ENCODE measurements at regions not wholly inside any gene's neighbourhood (a gene's known extent, or its start where the extent isn't known, plus 50 kb on each side); places are given as distances from the start of the nearest gene placed in this dataset.

- TF ChIP-seq, protein P1, sequence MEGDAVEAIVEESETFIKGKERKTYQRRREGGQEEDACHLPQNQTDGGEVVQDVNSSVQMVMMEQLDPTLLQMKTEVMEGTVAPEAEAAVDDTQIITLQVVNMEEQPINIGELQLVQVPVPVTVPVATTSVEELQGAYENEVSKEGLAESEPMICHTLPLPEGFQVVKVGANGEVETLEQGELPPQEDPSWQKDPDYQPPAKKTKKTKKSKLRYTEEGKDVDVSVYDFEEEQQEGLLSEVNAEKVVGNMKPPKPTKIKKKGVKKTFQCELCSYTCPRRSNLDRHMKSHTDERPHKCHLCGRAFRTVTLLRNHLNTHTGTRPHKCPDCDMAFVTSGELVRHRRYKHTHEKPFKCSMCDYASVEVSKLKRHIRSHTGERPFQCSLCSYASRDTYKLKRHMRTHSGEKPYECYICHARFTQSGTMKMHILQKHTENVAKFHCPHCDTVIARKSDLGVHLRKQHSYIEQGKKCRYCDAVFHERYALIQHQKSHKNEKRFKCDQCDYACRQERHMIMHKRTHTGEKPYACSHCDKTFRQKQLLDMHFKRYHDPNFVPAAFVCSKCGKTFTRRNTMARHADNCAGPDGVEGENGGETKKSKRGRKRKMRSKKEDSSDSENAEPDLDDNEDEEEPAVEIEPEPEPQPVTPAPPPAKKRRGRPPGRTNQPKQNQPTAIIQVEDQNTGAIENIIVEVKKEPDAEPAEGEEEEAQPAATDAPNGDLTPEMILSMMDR (conservative IDR thresholded peaks at IDR 0.05; ENCODE audit: low read depth, low read length), result no peak
- TF ChIP-seq POLR2A (IDR thresholded peaks at IDR 0.05; ENCODE audit: low read depth, low read length) (no peak), RFX5 (IDR thresholded peaks at IDR 0.05; ENCODE audit: low read depth, low read length) (no peak), RAD21 (IDR thresholded peaks at IDR 0.05; ENCODE audit: low read length) (no peak), CEBPB (IDR thresholded peaks at IDR 0.05; ENCODE audit: low read depth, low read length) (no peak), MXI1 (IDR thresholded peaks at IDR 0.05; ENCODE audit: borderline replicate concordance, low read depth, low read length) (no peak), FOS (IDR thresholded peaks at IDR 0.05; ENCODE audit: low read depth, low read length) (no peak), BHLHE40 (IDR thresholded peaks at IDR 0.05; ENCODE audit: low read depth, low read length) (no peak), MAFK (IDR thresholded peaks at IDR 0.05; ENCODE audit: low read depth, low read length) (no peak), CHD1 (IDR thresholded peaks at IDR 0.05; ENCODE audit: low read depth, low read length) (no peak)
Observed at GRCh38 chr15:87628311-87628710, 628.2 kb downstream of the NTRK3 start.
